ENCODE measurements at regions not wholly inside any gene's neighbourhood (a gene's known extent, or its start where the extent isn't known, plus 50 kb on each side); places are given as distances from the start of the nearest gene placed in this dataset.

DNA sequence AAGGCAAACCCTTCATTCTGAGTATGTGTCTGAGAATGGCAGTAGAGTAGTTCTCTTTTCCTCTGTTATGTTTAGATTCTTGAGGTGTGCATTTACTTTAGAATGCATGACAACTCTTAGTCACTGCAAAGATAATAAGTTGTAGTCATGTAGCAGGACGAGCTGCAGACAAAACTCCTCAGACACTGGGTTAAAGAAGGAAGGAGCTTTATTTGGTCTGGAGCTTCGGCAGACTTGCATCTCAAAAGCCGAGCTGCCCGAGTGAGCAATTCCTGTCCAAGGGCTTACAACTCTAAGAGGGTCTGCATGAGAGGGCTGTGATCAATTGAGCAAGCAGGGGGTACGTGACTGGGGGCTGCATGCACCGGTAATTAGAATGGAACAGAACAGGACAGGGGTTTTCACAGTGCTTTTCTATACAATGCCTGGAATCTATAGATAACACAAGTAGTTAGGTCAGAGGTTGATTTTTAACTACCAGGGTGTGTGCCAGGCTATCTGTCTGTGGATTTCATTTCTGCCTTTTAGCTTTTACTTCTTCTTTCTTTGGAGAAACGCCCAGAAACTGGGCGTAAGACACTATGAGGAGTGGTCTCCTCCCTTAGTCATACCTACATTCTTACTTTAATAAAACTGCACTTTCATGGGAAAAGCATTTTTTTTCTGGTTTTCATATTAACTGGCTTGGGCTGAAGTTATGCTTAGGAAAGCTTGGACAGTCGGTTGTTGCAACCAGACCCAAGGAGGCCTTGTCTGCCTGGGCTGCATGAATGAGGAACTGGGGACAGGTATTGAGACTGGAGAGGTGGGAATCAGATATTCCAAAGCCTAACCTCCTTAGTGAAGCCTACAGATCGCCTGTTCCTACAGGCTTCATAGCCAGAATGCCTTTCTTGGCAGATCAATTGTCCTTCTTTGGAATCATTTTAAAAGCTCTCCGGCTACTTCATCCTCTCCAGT is 115.1 kb downstream of the RHOU start:
- DNase-seq, result no peak

DNA sequence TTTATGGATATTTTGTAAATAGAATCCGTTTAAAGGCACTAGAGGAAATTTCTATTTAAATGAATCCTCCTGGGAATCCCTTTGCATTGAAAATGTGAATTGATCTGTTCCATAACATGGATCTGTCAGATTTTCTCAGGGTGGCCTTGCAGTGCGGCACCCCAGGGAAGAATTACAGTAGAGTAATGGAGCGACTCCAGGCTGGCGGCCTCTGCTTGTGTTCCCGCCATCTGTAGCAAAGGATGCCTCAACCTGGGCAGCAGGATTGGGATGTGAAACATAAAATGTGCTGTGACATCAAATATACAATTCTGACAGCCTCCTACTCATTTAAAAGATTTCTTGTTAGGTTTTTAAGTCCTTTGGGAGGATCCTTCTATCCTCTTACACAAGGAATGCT is 115.9 kb downstream of the RHOU start:
- DNase-seq, result no peak

DNA sequence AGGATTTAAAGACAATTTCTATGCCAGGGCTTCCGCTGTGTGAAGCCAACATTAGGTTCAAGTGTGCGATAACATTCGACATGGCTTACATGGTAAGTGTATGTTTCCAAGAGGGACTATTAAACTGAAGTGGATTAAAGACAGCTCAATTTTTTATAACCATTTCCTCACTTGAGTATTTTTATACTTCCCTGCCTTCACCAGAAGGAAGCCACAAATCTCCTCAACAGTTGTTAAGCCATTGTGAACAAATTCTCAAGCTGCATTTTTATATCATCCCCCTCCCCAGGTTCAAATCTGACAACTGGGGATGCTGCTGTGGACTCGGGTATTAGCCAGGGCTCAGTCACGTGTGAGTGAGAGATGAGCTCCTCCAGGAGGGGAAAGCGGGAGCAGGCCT is 116.3 kb downstream of the RHOU start:
- DNase-seq, result no peak

DNA sequence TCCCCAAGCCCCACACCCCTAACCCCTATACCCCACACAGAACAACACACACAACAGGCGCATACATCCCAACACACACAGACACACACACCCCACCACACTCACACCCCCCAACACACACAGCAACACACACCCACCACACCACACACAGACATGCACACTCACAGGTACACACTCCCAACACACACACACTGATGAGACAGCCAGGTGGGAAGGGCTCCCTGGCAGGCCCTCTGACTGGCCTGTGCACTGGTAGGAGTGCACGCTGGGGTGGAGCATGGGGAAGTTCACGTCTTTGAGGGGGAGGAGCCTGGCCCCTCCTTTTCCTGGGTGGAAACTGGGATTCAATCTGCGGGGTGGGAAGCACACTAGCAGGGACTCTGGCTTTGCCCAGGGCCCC is 116.7 kb downstream of the RHOU start:
- no peak for DNase-seq

DNA sequence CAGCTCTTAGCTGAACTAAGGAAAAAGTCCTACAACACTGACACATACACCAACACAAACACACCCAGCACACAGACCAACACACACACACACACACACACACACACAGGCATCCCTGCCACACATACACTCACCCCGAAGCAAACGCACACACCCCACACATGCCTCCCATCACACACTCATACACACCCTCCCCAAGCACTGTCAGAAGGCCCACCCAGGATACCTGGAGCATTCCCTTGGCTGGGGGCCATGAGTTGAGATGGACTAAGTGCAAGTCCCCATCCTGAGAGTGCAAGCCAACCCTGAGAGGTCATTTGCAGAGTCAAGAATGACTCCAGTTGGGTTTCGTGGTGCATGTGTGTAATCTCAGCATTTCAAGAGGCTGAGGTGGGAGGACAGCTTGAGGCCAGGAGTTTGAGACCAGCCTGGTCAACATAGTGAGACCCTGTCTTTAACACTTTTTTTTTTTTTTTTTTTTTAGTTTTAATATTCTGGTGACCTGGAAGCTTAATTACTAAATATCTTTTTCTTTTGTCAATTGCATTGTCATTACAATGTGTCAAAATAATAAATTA is 117.3 kb downstream of the RHOU start:
- DNase-seq, result no peak

DNA sequence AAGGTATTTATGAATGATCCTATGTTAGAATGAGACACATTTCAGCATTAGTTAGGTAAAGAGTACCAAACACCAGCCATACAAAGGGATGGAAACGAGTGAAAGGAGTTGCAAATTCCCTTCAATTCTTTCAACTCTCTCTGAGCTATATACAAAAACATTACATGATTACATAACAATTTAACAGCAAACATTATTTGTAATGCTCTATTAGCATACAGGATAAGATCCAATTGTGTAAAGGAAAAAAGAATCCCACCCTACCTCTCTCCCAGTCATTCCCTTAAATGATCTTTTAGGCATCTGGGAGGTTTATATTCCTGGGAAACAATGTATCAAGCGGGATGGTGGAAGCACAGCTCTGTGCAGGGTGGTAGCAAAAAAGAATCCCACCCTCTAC is 117.9 kb downstream of the RHOU start:
- DNase-seq, result no peak

- no peak for DNase-seq
Measured at GRCh38 chr1:228853637-228854036, 118.4 kb downstream of the RHOU start.

GRCh38 chr1:228854907-228855306 is 119.6 kb downstream of the RHOU start:
- DNase-seq, result no peak

- no peak for DNase-seq
Measured at GRCh38 chr1:228857611-228858010, 122.3 kb downstream of the RHOU start.

DNA sequence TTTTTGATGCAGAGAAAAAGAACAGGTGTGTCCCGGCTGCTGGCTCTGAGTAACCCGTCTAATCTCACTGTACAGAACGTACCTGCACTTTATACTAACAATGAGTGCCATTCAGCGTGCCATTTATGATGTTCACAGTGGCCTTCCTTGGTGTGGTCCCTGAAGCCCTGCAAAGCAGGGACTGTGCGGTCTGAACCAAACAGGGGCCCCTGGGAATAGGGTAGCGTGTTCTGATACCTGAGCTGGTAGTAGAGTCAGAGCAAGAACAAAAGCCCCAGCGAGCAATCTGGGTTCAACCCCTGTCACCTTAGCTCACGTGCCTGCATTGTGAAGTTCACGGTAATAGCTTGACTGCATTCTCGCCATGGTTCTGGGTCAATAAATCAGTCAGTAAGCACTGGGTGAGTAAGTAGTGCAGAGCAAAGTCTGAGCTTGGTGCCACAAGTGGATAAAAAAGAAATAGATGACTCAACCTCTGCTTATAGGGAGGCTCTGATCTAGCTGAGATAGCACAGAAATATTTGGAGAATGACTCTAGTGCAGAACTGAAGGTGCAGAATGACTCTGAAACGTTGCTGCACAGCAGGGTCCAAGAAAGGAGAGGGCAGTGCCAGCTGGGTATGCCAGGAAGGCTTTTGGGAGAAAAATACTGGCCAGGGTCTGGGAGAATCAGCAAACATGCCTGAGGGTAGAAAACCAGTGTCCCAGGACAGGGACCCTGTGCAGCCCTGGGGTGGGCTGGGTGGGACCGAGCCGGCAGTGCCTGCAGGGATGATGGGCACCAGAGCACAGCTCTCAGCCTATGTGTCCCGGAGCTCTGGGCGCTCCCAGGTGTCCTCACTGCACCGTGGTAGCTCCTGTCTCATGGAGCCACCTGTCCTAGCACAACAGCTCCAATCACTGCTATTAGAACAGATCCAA is 125.9 kb downstream of the RHOU start:
- no peak for DNase-seq

- no peak for DNase-seq
Measured at GRCh38 chr1:228861832-228862180, 126.5 kb downstream of the RHOU start.

DNA sequence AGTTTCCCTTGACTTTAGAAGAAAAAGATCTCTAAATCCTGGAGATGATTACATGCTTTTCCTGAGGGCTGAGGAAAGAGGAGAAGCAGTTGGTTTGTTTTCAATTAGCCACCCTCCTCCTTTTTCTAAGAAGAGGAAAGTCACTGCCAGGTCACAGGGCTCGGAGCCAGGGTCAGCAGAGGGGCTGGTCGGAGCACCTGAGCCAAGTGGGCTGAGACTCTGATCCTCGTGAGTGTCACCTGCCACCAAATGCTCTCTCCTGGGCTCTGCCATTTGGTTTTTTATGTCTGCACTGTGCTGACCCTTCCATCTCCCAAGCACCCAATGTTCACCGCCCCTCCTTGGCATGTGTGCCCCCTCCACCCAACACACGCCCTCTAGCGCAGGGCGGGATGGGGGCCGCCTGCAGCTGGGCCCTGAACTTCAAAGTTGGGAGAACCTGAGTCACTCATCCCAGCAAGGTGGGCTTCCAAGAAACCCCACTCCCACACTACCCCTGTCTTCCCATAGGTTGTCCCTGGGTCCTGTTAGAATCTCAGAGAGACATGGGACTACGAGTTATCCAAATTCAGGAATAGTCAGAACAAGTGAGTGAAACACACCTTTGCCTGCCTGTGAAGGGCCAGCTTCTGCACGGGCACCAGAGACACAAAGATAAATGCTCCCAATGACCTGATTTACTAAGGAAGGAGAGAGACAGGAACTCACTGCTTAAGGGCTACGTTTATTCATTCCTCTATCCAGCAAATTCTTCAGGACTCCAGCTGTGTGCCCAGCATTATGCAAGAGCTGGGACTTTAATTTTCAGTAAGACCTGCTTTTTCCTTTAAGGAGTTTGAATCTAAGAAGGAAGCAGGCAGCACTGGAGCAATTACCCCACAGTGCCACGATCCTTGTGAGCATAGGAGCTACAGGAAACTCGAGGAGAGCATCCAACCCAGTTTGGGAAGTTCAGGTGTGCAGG is 127.5 kb downstream of the RHOU start:
- DNase-seq, result no peak

GRCh38 chr1:228863776-228864175 is 128.5 kb downstream of the RHOU start:
- no peak for DNase-seq

DNA sequence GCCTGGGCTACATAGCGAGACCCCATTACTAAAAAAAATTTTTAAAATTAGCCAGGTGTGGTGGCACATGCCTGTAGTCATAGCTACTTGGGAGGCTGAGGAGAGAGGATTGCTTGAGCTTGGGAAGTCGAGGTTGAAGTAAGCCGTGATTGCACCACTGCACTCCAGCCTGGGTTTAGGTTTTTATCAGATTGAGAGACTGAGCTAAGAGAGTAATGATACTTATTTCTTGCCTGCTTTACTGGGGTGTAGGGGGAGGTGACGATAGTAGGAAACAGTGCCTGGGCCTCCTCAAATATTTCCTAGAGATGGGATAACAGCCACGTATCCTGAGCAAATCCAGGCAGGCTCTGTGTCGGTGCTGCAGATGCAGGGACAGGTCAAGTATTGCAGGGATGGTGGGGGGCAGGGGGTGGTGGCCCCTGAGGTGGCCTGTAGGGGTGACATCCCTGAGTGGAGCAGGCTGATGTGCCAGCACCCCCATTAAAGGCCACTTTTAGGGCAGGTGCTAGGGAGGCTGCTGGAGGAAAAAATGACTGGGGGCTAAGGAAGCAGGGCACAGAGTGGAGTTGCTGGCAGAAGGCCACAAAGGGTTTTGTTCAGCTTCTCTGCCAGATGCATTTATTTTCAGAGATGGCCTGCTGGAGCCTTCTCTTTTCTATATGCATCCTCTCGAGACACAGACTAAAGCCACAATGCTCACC is 130.5 kb downstream of the RHOU start:
- no peak for DNase-seq

DNA sequence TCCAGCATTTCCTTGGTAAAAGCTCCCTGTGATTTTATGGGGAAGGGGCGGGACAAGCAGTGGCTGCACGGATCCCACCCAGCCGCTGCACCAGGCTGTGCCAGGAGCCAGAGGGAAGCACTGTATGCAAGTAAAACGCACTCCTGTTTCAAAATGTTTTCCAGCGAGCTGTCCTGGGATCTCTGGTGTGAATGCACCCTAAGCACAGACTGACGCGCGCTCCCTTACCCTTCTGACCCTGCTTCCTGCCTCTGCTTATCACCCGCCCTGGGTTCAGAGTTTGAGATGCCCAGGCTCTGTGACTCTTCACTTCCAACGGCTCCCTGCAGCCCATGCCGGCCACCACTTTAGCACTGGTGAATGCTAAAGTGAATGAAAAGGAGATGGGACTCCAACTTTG is 131.2 kb downstream of the RHOU start:
- DNase-seq, result no peak

DNA sequence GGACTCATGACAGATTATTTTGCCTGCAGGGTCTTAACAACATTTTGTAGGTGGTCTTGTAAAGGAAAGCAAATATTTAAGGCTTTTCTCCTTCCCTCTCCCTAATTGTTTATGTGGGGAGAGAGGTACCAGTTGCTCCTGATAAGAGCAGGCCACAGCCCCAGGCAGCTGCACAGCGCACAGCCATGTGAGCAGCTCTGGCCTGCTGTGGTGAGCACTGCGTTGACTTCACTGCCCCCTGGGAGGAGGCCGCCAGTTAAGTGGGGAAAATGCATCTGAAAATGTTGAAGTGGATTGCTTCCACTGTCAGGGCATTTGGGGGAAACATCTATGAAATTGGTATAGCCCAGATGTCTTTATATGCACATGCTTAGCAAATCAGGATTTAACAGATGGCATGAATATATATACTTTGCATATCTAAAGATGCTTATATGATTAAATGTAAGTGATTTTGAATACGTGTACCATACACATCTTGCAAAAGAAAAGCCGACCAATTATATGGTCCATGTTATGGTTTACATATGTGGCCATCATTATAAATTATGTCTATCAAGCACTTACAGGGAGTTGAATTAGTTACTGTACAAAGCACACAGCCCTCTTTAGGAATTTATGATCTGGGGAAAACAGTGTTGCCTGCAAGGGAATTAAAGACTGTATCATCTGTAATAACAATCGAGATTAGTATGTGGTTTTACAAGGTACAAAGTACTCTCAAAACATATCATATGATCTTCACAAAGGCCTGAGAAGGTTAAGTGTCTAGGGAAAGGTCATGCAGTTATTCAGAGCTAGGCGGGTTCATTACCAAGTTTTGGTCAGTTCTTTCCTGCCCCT is 132.1 kb downstream of the RHOU start:
- DNase-seq, result no peak

DNA sequence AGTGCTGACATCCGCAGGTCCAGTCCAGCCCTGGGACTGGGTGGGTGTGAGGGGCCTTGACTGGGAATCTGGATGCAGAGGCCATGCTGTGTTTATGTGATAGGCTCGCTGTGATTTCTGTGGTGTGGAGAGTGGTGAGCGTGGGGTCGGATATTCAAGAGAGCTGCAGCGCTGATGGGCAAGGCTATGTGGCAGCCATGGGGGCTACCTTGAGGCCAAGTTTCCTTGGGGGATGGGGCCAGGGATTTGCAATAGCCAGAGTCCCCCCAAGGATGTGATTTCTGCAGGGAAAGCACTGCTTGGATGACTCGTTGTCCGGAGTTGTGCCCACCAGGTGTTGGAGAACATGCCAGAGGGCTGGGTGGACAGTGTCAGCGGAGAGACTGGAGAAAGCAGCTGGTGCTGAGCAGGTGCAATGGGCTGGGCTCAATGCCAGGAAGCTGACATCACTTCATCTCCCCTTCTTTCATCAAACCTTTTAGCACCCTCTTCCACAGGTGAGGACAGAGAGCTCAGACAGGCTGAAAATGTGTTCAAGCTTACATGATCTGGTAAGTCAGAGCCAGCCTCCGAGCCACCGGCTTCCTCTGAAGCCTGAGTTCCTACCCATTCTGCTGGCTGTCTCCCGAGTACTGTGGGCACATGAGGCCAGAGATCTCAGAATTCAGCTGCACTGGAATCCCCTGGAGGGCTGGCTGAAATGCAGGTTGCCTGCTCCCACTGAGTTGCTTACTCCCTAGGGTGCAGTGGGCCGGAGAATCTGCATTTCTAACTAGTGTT is 132.9 kb downstream of the RHOU start:
- DNase-seq, result no peak

GRCh38 chr1:228868731-228869024 is 133.4 kb downstream of the RHOU start:
- no peak for DNase-seq

DNA sequence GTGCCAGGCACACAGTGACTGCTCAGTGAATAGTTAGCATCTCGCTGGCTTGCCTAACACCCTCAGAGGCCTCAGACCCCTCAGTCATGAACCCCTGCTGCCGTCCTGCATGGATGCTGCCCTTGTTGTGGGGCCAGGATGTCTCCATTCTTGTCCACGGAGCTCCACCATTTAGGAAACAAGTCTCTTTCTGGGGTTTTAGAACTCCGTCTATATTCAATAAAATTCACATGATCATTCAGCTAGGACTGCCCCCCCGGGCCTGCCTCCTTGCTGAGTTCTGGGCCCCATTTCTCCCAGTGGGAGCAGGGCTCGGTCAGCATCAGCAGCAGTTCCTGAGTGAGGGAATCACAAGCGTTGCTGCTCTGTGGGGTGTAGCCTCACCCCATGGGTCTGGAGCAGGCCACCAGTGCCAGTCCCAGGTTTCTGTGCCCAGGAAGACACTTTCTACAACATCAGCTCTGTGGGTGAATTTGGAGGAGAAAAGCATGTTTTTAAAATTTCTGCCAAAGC is 134.1 kb downstream of the RHOU start:
- no peak for DNase-seq
